ENCODE measurements at regions not wholly inside any gene's neighbourhood (a gene's known extent, or its start where the extent isn't known, plus 50 kb on each side); places are given as distances from the start of the nearest gene placed in this dataset.
A peak's percentile ranks its signal among the peaks of the same experiment; 100 is the strongest.

DNA sequence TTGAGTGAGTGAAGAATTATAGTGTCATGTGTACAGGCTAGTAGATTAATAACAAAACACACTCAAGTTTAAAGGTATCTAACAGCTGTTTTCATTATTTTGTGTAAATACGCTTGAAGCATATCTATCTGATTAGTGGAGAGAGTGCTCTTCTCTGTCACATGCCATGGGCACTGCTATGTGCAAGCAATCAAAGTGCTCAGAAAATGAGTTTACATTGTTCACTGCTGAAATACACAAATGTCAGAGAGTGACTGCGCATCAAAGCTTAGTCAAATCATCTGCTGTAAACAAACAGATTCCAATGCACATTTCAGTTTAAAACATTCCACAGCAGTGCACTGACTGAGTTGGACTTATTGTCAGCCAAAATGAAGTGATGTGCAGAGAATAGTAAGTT is 423.4 kb downstream of the ZEB2 start:
- Mint-ChIP-seq H3K9me3 (peaks cover 0 to 14% (median 9%) of the 10 kb centered on the region in 7 donors), H3K4me3 (no peak overlapping the region), H3K4me1 (peaks cover 8% of the 10 kb centered on the region), H3K27me3 (ENCODE audit: low read depth in 3 of 3) (peaks cover 0 to 1% (median 0%) of the 10 kb centered on the region in 3 donors), H3K36me3 (no peaks in the 10 kb centered on the region), H3K27ac (no peak overlapping the region)
- Histone ChIP-seq H4K20me1 (ENCODE audit: insufficient read depth, low read length) (no peaks in the 10 kb centered on the region), H3K9me3 (replicated peaks in 1 of 2; ENCODE audit: control insufficient read depth in 1 of 2, insufficient read depth in 1 of 2, low read length in 2 of 2) (no peaks in the 10 kb centered on the region), H3K9ac (ENCODE audit: insufficient read depth, low read length, poor library complexity, severe bottlenecking) (no peak overlapping the region), H3K27me3 (ENCODE audit: control insufficient read depth in 2 of 2, insufficient read depth in 2 of 2, low read length in 2 of 2) (no peaks in the 10 kb centered on the region), H3K79me2 (ENCODE audit: insufficient read depth, low read length) (no peaks in the 10 kb centered on the region), H3K4me1 (ENCODE audit: control insufficient read depth in 1 of 2, insufficient read depth in 2 of 2, low read length in 2 of 2) (no peaks in the 10 kb centered on the region), H3K27ac (ENCODE audit: low read depth in 1 of 2, low read length in 2 of 2) (no peak overlapping the region), H3K4me3 (replicated peaks in 1 of 3; ENCODE audit: low read depth in 2 of 3, low read length in 3 of 3) (no peak overlapping the region), H2AFZ (ENCODE audit: insufficient read depth, low read depth, low read length, poor library complexity, severe bottlenecking) (no peak overlapping the region), H3K36me3 (replicated peaks in 1 of 2; ENCODE audit: control insufficient read depth in 1 of 2, insufficient read depth in 2 of 2, low read length in 2 of 2) (no peaks in the 10 kb centered on the region), H3K4me2 (replicated peaks; ENCODE audit: extremely low read depth, low read length, poor library complexity, severe bottlenecking) (no peak overlapping the region)
- DNase-seq: no peak
- TF ChIP-seq, protein P1, sequence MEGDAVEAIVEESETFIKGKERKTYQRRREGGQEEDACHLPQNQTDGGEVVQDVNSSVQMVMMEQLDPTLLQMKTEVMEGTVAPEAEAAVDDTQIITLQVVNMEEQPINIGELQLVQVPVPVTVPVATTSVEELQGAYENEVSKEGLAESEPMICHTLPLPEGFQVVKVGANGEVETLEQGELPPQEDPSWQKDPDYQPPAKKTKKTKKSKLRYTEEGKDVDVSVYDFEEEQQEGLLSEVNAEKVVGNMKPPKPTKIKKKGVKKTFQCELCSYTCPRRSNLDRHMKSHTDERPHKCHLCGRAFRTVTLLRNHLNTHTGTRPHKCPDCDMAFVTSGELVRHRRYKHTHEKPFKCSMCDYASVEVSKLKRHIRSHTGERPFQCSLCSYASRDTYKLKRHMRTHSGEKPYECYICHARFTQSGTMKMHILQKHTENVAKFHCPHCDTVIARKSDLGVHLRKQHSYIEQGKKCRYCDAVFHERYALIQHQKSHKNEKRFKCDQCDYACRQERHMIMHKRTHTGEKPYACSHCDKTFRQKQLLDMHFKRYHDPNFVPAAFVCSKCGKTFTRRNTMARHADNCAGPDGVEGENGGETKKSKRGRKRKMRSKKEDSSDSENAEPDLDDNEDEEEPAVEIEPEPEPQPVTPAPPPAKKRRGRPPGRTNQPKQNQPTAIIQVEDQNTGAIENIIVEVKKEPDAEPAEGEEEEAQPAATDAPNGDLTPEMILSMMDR (IDR thresholded peaks at IDR 0.05): no peak
- intact Hi-C loops (cut with micrococcal nuclease): no loop called here
- whole genome bisulfite sequencing (ENCODE audit: insufficient coverage): 100% methylated on average over 1 of the region's 2 CpGs

DNA sequence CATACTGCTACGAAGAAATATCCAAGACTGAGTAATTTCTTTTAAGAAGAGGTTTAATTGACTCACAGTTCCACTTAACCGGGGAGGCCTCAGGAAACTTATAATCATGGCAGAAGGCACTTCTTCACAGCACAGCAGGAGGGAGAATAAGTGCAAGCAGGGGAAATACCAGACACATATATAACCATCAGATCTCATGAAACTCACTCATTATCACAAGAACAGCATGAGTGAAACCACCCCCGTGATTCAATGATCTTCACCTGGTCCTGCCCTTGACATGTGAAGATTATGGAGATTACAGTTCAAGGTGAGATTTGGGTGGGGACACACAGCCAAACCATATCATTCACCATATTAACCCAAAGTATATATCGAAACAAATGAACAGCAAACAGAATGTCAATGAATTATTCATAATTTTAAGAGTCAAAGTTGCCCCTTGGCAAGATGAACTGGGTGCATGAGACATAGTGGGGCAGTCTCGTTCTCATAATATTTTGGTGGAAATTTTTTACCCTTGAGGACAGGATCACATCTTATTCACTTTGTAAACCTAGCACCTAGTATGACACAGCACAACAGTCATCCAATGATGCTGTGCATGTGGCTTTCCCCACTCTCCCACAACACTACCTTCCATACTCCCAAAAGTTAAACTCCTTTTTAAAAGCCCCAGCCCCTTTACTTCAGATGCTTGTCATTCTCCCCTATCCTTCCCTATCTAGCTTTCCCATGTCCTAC is 425.3 kb downstream of the ZEB2 start:
- Mint-ChIP-seq H3K36me3 (no peaks in the 10 kb centered on the region), H3K4me3 (no peak overlapping the region), H3K27ac (peak overlapping the region in 1 of 7 donors; percentile 3), H3K9me3 (peaks cover 0 to 20% (median 10%) of the 10 kb centered on the region in 7 donors), H3K4me1 (peaks cover 8% of the 10 kb centered on the region), H3K27me3 (ENCODE audit: low read depth in 3 of 3) (peaks cover 0 to 1% (median 0%) of the 10 kb centered on the region in 3 donors)
- no peaks in the 10 kb centered on the region for H3K36me3 ChIP-seq (replicated peaks in 1 of 2; ENCODE audit: control insufficient read depth in 1 of 2, insufficient read depth in 2 of 2, low read length in 2 of 2)
- no peaks in the 10 kb centered on the region for H4K20me1 ChIP-seq (ENCODE audit: insufficient read depth, low read length)
- H3K4me2 ChIP-seq (replicated peaks; ENCODE audit: extremely low read depth, low read length, poor library complexity, severe bottlenecking): no peak overlapping the region
- H3K4me3 ChIP-seq (replicated peaks in 1 of 3; ENCODE audit: low read depth in 2 of 3, low read length in 3 of 3): no peak overlapping the region
- WGBS (ENCODE audit: insufficient coverage): no CpG with 5 or more reads among the region's 5 CpGs
- H3K4me1 ChIP-seq (ENCODE audit: control insufficient read depth in 1 of 2, insufficient read depth in 2 of 2, low read length in 2 of 2): no peaks in the 10 kb centered on the region
- no peak overlapping the region for H3K9ac ChIP-seq (ENCODE audit: insufficient read depth, low read length, poor library complexity, severe bottlenecking)
- TF ChIP-seq, protein P1 (IDR thresholded peaks at IDR 0.05): no peak
- H3K27me3 ChIP-seq (ENCODE audit: control insufficient read depth in 2 of 2, insufficient read depth in 2 of 2, low read length in 2 of 2): no peaks in the 10 kb centered on the region
- no peak for DNase-seq
- intact Hi-C loops (cut with micrococcal nuclease): no loop called here
- no peaks in the 10 kb centered on the region for H3K79me2 ChIP-seq (ENCODE audit: insufficient read depth, low read length)
- H2AFZ ChIP-seq (ENCODE audit: insufficient read depth, low read depth, low read length, poor library complexity, severe bottlenecking): no peak overlapping the region
- no peak overlapping the region for H3K27ac ChIP-seq (ENCODE audit: low read depth in 1 of 2, low read length in 2 of 2)
- no peaks in the 10 kb centered on the region for H3K9me3 ChIP-seq (replicated peaks in 1 of 2; ENCODE audit: control insufficient read depth in 1 of 2, insufficient read depth in 1 of 2, low read length in 2 of 2)

All from CD14-positive monocyte (primary cell).